Activated CD8-positive, alpha-beta memory T cell treated with anti-CD3 and anti-CD28 coated beads, Interleukin-2, amount 10 ng/mL, durations not matched to agents 7 days and 5 days (primary cell): ENCODE measurements at regions not wholly inside any gene's neighbourhood (a gene's known extent, or its start where the extent isn't known, plus 50 kb on each side); places are given as distances from the start of the nearest gene placed in this dataset.

Experiments
- ATAC-seq: fragments of 150-1000 bp; cut with Tn5 transposase; one replicate; pipeline ENCODE4 v1.10.0; 2021; ENCODE audit warnings: moderate library complexity
- CTCF ChIA-PET: fragments of 350-600 bp; sonication (Branson Sonifier 250); formaldehyde crosslinking; loops from one replicate; lab custom pipeline; 2021; ENCODE audit warnings: antibody characterized with exemption; lab: Charles Lee
- DNase-seq: peaks from one replicate; pipeline ENCODE4 v3.0.0-alpha.2; 2020
- H3K27ac Mint-ChIP-seq: one replicate; pipeline ENCODE4 v1.8.0; 2021; ENCODE audit warnings: mild to moderate bottlenecking, mixed read lengths
- H3K27me3 Mint-ChIP-seq: one replicate; pipeline ENCODE4 v1.8.0; 2021; ENCODE audit warnings: mixed read lengths
- H3K36me3 Mint-ChIP-seq: one replicate; pipeline ENCODE4 v1.8.0; 2021; ENCODE audit warnings: mild to moderate bottlenecking, mixed read lengths
- H3K4me1 Mint-ChIP-seq: one replicate; pipeline ENCODE4 v1.8.0; 2021; ENCODE audit warnings: mixed read lengths
- H3K4me3 Mint-ChIP-seq: one replicate; pipeline ENCODE4 v1.8.0; 2021; ENCODE audit warnings: mild to moderate bottlenecking, moderate library complexity, mixed read lengths
- H3K9me3 Mint-ChIP-seq: one replicate; pipeline ENCODE4 v1.8.0; 2022; ENCODE audit warnings: low read depth, mixed read lengths

GRCh38 chr1:2908081-2908480, 106.6 kb upstream of the TTC34 start:
- no peak overlapping the region for H3K4me3 Mint-ChIP-seq
- no peak overlapping the region for H3K27ac Mint-ChIP-seq
- no peaks in the 10 kb centered on the region for H3K9me3 Mint-ChIP-seq
- ATAC-seq (no peak), DNase-seq (no peak)
- no peaks in the 10 kb centered on the region for H3K27me3 Mint-ChIP-seq
- H3K4me1 Mint-ChIP-seq, result no peaks in the 10 kb centered on the region
- H3K36me3 Mint-ChIP-seq, result no peaks in the 10 kb centered on the region
- CTCF ChIA-PET, result no interaction called here

- Mint-ChIP-seq H3K4me3 (no peak overlapping the region), H3K9me3 (no peaks in the 10 kb centered on the region), H3K4me1 (no peaks in the 10 kb centered on the region), H3K27ac (no peak overlapping the region), H3K36me3 (no peaks in the 10 kb centered on the region), H3K27me3 (no peaks in the 10 kb centered on the region)
- DNase-seq (no peak), ATAC-seq (no peak)
- CTCF ChIA-PET, result no interaction called here
Measured at GRCh38 chr1:2908561-2908960, 107.1 kb upstream of the TTC34 start.

- H3K4me3 Mint-ChIP-seq, result no peak overlapping the region
- H3K27me3 Mint-ChIP-seq, result no peaks in the 10 kb centered on the region
Measured at GRCh38 chr1:2909797-2910196, 108.3 kb upstream of the TTC34 start.

GRCh38 chr1:2910211-2910610, 108.7 kb upstream of the TTC34 start:
- Mint-ChIP-seq H3K4me1 (no peaks in the 10 kb centered on the region), H3K36me3 (no peaks in the 10 kb centered on the region), H3K27ac (no peak overlapping the region), H3K4me3 (no peak overlapping the region), H3K9me3 (no peaks in the 10 kb centered on the region), H3K27me3 (no peaks in the 10 kb centered on the region)
- DNase-seq (no peak), ATAC-seq (no peak)
- CTCF ChIA-PET, result no interaction called here

More at GRCh38 chr1:2909797-2910196, 108.3 kb upstream of the TTC34 start:
- no peak for ATAC-seq
- Mint-ChIP-seq H3K4me1 (no peaks in the 10 kb centered on the region), H3K9me3 (no peaks in the 10 kb centered on the region), H3K27ac (no peak overlapping the region), H3K36me3 (no peaks in the 10 kb centered on the region)
- DNase-seq, result no peak
- CTCF ChIA-PET, result no interaction called here

GRCh38 chr1:2911421-2912178, 109.7 kb upstream of the ACTRT2 start:
- DNase-seq (no peak), ATAC-seq (no peak)
- no peaks in the 10 kb centered on the region for H3K27me3 Mint-ChIP-seq
- no peak overlapping the region for H3K4me3 Mint-ChIP-seq
- CTCF ChIA-PET, result no interaction called here
- H3K36me3 Mint-ChIP-seq, result no peaks in the 10 kb centered on the region
- peaks cover 8% of the 10 kb centered on the region for H3K9me3 Mint-ChIP-seq
- H3K4me1 Mint-ChIP-seq, result no peaks in the 10 kb centered on the region
- H3K27ac Mint-ChIP-seq, result no peak overlapping the region

GRCh38 chr1:2912424-2913061, 108.7 kb upstream of the ACTRT2 start:
- Mint-ChIP-seq H3K9me3 (peaks cover 8% of the 10 kb centered on the region), H3K27ac (no peak overlapping the region), H3K4me1 (no peaks in the 10 kb centered on the region), H3K4me3 (no peak overlapping the region), H3K36me3 (no peaks in the 10 kb centered on the region), H3K27me3 (no peaks in the 10 kb centered on the region)
- DNase-seq (no peak), ATAC-seq (no peak)
- CTCF ChIA-PET, result no interaction called here

- Mint-ChIP-seq H3K4me3 (no peak overlapping the region), H3K27me3 (no peaks in the 10 kb centered on the region), H3K36me3 (no peaks in the 10 kb centered on the region), H3K9me3 (peaks cover 8% of the 10 kb centered on the region), H3K4me1 (no peaks in the 10 kb centered on the region), H3K27ac (no peak overlapping the region)
- no peak for ATAC-seq
- DNase-seq, result no peak
- CTCF ChIA-PET, result no interaction called here
Measured at GRCh38 chr1:2913091-2913490, 108.2 kb upstream of the ACTRT2 start.

- Mint-ChIP-seq H3K9me3 (peaks cover 8% of the 10 kb centered on the region), H3K27me3 (no peaks in the 10 kb centered on the region), H3K4me3 (no peak overlapping the region), H3K36me3 (no peaks in the 10 kb centered on the region), H3K27ac (no peak overlapping the region), H3K4me1 (no peaks in the 10 kb centered on the region)
- CTCF ChIA-PET, result no interaction called here
- ATAC-seq, result no peak
- DNase-seq, result no peak
Measured at GRCh38 chr1:2914702-2915101, 106.6 kb upstream of the ACTRT2 start.

- CTCF ChIA-PET, result no interaction called here
- no peaks in the 10 kb centered on the region for H3K36me3 Mint-ChIP-seq
- no peaks in the 10 kb centered on the region for H3K27me3 Mint-ChIP-seq
- no peak overlapping the region for H3K4me3 Mint-ChIP-seq
- no peak overlapping the region for H3K27ac Mint-ChIP-seq
- peaks cover 8% of the 10 kb centered on the region for H3K9me3 Mint-ChIP-seq
- no peak for ATAC-seq
- no peak for DNase-seq
- no peaks in the 10 kb centered on the region for H3K4me1 Mint-ChIP-seq
Measured at GRCh38 chr1:2916153-2916552, 105.1 kb upstream of the ACTRT2 start.

- Mint-ChIP-seq H3K36me3 (no peaks in the 10 kb centered on the region), H3K27me3 (no peaks in the 10 kb centered on the region), H3K9me3 (peaks cover 8% of the 10 kb centered on the region), H3K4me3 (no peak overlapping the region), H3K4me1 (no peaks in the 10 kb centered on the region), H3K27ac (no peak overlapping the region)
- DNase-seq (no peak), ATAC-seq (no peak)
- CTCF ChIA-PET, result no interaction called here
Measured at GRCh38 chr1:2916706-2917105, 104.6 kb upstream of the ACTRT2 start.

GRCh38 chr1:2917284-2917683, 104.0 kb upstream of the ACTRT2 start:
- Mint-ChIP-seq H3K4me3 (no peak overlapping the region), H3K9me3 (peaks cover 8% of the 10 kb centered on the region), H3K27ac (no peak overlapping the region), H3K4me1 (no peaks in the 10 kb centered on the region), H3K27me3 (no peaks in the 10 kb centered on the region), H3K36me3 (no peaks in the 10 kb centered on the region)
- CTCF ChIA-PET, result no interaction called here
- ATAC-seq, result no peak
- no peak for DNase-seq

GRCh38 chr1:2918441-2918840, 102.8 kb upstream of the ACTRT2 start:
- peaks cover 8% of the 10 kb centered on the region for H3K9me3 Mint-ChIP-seq
- DNase-seq (no peak), ATAC-seq (no peak)
- no peak overlapping the region for H3K27ac Mint-ChIP-seq
- no peaks in the 10 kb centered on the region for H3K27me3 Mint-ChIP-seq
- no peaks in the 10 kb centered on the region for H3K4me1 Mint-ChIP-seq
- CTCF ChIA-PET, result no interaction called here
- H3K4me3 Mint-ChIP-seq, result no peak overlapping the region
- H3K36me3 Mint-ChIP-seq, result no peaks in the 10 kb centered on the region

GRCh38 chr1:2919841-2920240, 101.4 kb upstream of the ACTRT2 start:
- no peaks in the 10 kb centered on the region for H3K4me1 Mint-ChIP-seq
- DNase-seq (no peak), ATAC-seq (no peak)
- H3K27me3 Mint-ChIP-seq, result no peaks in the 10 kb centered on the region
- H3K27ac Mint-ChIP-seq, result no peak overlapping the region
- no peak overlapping the region for H3K4me3 Mint-ChIP-seq
- peaks cover 8% of the 10 kb centered on the region for H3K9me3 Mint-ChIP-seq
- H3K36me3 Mint-ChIP-seq, result no peaks in the 10 kb centered on the region
- CTCF ChIA-PET, result no interaction called here

- DNase-seq (no peak), ATAC-seq (no peak)
- no peaks in the 10 kb centered on the region for H3K4me1 Mint-ChIP-seq
- H3K27ac Mint-ChIP-seq, result no peak overlapping the region
- H3K4me3 Mint-ChIP-seq, result no peak overlapping the region
- no peaks in the 10 kb centered on the region for H3K36me3 Mint-ChIP-seq
- CTCF ChIA-PET, result no interaction called here
- H3K27me3 Mint-ChIP-seq, result no peaks in the 10 kb centered on the region
- peaks cover 6% of the 10 kb centered on the region for H3K9me3 Mint-ChIP-seq
Measured at GRCh38 chr1:2920421-2921015, 100.7 kb upstream of the ACTRT2 start.
